IPS DF 4.7 (cell line): ENCODE measurements at regions not wholly inside any gene's neighbourhood (a gene's known extent, or its start where the extent isn't known, plus 50 kb on each side); places are given as distances from the start of the nearest gene placed in this dataset.
"Not testable (repeated sequence)": the region's sequence is repeated elsewhere in the genome, so short reads cannot be mapped to it uniquely, and the experiment has no call there.

Experiments
- DNase-seq: peaks from one replicate; pipeline ENCODE4 v3.0.0-alpha.2; 2013; ENCODE audit warnings: low spot score; ENCODE audit errors: extremely low read depth

DNA sequence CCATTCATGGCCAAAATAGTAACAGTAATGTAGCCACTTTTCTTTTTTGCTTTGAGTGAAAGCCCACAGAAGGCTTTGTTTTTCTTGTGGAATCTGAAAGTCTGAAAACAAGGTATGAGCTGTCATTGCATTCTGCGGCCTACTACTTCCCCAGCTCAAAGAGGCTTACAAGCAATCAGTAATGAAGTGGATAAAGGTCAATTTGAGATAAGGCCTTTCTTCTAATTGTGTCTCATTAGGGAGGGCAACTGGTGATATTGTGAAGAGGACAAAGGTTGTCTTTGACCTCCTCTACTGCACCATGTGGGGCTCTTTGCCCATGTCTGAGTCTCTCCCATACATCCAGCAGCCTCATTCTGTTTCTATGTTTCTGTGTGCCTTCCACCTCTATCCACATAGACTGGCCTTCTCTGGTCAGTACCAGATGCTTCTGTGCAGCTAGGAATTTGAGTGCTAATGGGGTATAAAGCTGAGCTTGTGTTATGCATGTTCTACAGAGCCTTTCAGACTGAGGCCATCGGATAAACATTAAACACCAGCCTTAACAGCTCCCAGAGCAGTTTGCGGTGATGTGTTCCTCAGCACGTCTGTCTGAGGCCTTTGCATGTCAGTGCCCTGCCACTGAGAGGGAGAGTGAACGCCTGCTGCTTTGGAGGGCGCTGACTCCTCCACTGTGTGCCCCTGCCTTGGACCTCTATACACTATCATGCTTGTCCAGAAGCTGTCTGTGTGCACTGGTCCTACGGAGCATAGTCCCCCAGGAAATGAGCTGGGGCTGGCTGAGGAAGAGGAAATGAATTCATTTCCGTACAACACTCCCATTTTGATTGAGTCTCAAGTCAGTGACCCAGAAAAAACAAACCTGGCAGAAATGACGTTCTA, 80.2 kb downstream of the SH2D1A start:
- no peak for DNase-seq

DNA sequence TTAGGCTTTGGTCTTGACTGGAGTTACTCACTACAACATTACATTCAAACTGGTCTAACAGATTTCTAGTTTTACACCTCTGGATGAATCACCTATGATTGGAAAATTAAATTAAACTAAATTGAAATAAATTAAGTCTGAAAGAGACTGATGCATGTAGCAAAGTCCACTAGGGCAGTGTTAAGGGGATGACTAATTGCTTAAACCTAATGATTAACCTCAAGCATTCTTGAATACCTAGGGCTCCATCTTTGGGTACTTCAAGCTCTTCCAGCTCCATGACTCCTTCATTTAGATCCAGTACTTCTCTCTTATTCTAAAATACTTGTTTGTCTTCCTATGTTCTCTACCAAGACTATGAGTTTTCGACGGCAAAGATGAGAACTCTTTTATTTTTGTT, 86.8 kb downstream of the SH2D1A start:
- DNase-seq, result no peak

DNA sequence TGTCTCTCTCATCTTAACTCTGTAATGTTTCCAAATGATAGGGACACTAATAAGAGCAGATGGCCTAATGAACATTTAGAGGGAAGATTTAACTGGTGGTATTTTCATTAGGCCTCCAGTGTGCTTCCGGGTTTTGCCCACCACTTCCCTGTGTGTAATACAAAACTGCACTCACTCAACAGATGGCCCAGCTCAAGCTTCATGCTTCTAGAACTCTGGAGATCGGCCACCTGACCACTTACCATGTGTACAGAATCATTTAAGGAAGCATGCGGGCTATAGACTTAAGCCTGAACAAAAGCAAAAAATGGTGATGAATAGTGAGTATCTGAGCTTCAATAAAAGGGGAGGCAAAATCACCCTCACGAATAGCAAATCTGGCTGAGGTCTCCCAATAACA, 89.3 kb downstream of the SH2D1A start:
- DNase-seq, result no peak

DNA sequence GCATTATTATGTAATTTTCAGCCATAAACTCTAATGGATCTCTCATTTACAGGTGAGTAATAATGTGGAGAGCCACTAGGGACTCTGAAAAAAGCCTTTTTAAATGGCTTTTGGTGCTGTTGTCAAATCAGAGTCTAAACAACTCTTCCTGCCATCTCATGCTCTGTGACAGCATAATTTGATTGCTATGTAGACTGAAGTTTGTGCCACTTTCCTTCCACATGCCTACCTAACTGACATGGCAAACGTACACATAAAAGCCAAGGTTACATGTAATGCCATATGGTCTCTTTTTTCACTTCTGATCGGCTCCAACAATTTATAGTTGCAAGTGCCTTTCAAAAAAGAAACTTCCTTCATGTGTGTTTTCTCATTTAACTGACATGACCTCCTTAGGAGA, 94.3 kb downstream of the SH2D1A start:
- no peak for DNase-seq

DNA sequence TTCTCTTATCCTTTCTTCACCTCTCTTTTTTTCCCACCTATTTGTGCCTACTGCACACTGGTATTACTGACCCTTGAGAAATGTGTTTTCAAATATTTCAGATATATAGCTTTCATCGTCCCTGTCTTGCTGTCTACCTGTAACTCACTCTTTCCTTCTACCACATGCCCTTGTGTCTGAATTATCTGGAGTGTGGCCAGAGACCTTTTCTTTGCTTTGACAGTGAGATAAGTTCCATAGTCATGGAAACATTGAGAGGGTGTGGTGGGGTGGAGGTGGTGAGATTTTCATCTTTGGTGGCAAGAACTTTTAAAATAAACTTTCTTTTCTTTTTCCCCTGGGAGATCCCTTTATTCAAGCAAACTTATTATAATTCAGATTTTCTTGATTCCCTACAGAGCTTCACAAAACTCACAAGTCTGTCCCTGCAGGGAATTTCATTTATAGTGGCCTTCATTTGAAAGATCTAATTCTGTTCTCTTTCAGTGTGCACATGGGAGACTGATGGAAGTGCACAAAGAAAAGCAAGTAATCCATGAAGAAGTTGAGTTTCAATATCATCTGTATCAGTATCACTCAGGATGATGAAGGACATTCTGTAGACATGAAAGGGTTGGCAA, 95.7 kb downstream of the SH2D1A start:
- no peak for DNase-seq

DNA sequence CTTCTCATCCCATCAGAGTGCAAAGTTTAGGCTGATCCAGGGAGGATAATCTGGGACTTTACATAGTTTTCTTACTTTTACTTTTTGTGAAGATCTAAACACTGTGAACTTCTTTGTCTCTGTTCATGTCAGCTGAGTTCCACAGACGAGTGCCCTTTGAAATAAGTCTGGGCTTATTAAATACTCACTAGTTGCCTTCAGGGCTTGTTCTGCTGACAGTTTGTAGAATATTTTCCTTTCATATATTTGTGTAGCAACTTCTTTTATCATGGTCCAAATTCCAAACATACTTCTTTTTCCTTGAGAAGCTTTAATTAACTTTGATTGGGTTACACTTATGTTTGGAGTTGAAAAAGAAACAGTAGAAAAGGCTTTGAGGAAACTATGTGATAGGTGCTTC, 109.6 kb downstream of the SH2D1A start:
- DNase-seq, result no peak

DNA sequence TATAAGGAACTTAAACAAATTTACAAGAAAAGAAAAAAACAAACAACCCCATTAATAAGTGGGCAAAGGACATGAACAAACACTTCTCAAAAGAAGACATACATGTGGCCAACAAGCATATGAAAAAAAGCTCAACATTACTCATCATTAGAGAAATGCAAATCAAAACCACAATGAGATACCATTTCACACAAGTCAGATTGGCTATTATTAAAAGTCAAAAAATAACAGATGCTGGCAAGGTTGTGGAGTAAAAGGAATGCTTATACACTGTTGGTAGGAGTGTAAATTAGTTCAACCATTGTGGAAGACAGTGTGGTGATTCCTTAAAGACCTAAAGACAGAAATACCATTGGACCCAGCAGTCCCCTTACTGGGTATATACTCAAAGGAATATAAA, 113.5 kb downstream of the SH2D1A start:
- DNase-seq, result not testable (repeated sequence)

DNA sequence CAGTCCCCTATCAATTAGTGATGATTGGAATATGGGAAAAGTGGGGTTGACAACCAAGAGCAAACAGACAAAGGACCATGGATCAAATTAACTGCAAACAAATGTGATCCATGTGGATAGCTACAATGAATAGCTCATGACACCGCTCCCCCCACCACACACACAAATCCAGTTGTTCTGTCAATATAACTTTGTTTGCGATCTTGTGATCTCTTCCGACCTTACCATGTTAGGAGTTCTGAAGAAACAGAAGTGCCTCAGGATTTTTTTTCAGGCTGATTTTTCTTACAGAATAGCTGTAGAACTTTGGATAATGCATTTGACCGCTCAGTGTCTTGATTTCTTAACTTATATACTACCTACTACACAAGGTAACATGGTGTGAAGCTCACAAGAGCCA, 116.6 kb downstream of the SH2D1A start:
- no peak for DNase-seq

DNA sequence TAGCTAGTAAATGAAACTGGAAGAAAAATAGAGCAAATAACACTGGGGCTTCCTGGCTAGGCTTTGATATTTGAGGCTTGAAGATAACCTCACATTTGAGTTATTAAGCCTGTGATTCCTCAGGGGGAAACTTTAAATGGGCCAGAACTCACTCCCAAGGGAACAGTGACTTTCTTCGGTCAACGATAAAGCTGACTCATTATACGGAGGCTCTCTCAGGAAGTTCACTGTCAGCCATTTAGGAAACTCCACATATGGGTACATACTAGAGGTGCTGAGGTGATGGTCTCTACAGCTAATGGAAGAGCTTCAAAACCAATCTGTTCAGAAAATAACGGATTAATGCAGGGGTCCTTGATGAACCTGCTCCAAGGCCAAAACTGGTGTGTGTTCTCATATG, 120.8 kb downstream of the SH2D1A start:
- no peak for DNase-seq

DNA sequence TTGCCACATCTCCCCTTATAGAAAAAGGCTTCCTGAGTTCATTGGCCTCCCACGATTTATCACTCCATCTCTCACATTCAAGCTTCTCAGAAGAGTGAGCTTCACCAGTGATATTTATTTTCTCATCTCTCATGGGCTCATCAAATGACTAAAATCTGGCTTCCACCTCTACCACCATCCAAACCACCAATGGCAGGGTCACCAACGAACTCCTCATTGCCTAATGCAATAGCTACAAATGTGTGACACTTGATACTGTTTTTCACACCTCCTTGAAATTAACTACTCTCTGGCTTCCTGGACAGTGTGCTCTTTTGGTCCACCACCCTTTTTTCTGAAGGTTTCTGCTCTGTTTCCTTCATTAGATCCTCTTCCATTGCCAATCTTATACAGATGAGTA, 129.0 kb downstream of the SH2D1A start:
- DNase-seq, result no peak

DNA sequence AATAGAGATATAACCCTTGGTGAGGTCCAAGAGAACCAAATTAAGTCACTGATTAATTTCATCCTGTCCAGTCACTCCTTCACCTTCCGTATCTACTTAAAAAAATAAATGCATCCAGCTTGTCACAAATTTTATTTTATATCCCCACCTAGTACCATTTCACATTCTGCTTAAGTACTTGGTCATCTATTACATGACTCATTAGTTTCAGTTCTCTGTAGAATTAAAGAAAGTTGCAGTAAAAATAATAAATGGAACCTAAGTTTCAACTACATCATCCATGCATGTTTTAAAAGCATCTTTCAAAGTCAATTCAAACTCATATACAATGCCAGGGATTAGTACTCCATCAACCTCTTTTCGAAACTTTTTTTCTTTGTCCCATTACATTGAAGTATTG, 130.2 kb downstream of the SH2D1A start:
- no peak for DNase-seq

DNA sequence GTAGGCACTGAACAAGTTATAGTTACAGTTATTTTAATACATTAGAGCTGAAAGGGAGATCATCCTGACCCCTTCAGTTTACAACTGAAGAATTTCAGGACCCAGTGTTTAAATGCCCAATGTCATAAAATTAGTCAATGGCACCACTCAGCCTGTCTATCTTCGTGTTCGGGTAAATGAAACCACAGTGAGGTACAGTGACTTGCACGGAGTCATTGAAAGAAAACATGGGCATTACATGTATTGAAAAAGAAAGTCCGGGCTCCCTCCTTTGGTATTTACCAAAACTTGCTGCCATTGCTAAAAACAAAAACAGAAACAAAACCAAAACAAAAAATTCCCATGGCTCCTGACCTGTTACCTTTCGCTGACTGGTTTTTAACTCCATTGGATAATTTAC, 131.7 kb downstream of the SH2D1A start:
- DNase-seq, result no peak

DNA sequence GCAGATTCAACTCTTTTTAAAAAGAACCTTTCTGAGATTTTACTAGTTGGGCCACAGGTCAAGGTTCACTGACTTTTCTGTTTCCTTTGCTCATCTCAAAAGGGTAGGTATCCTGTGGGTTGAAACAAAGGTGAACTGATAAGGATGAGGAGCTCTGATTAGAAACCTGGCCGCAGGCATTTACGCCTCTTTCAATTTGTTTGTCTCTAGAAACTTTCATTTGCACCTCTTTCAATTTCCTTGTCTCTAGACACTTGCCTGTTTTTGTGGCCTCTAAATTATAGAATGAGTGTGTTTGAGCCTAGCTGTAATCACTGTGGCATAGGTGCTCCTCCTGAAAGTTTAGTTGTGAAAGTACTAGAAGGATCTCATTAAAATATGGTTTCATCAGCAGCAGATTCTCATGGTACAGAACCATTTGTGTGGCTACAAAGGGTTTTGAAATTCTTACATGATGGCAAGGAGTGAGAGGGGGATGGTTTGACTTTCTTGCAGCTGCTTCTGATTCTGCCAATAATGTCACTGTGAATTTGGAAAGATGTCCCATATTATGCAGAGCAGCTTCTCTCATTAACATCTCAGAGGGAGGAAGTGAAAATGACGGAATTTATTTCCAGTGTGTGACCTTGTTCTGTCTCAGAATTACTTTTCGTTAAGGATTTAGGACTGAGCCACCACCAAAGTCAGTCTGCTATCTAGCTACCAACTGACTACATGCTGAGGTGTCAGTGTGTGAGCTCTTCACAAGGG, 142.2 kb downstream of the SH2D1A start:
- no peak for DNase-seq

DNA sequence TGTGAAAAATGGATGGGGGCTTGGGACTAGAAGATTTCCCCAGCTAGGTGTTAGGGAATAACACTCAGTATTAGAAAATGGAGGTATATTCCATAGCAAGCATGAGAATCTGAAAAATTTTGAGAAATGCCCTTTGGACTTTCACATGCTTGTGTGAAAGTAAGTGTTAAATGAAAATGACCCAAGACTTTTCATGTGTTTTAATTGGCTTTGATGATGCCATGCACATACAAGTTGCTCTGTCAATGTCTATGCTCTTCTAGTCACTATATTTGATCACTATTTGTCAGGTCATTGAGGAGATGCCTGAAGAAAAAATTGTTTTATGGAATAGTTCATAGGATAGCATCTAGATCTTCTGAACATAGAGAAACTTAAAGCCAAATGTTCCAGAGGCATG, 147.6 kb downstream of the SH2D1A start:
- DNase-seq, result no peak

DNA sequence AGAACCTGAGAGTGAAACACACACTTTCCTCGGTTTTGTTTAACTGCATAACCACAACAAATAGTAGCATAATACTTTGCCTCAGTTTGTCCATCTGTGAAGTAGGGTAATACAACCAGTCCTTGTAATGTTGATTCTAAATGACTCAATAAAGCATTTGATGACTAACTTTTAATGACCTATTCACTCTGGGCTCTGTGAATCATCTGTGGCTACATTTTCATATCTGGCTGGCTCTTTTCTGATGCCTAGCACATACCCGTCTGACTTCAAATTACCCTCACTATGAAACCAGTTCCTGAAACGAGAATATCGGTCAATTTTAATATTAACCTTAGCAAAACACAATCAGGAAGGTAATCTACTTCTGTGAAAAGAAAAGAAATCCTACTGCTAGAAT, 151.0 kb downstream of the SH2D1A start:
- DNase-seq, result no peak

DNA sequence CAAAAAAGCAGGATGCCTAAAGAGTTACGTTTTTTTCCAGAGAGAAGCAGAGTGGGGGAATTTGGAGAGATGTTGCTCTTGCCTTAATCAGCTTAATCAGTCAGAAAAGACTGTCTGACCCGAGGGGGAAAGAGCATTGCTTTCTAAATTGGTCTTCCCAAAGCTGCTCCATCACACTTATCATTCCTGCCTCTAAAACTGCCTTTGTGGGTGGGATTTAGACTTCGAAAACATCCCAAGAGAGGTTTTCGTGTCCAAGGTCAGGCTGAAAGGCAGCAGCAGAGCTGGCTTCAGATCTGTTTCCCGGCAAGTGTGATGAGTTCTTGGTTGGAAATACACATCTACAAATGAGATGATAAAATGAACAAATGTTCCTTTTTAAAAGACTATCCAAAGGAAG, 155.2 kb downstream of the SH2D1A start:
- no peak for DNase-seq

DNA sequence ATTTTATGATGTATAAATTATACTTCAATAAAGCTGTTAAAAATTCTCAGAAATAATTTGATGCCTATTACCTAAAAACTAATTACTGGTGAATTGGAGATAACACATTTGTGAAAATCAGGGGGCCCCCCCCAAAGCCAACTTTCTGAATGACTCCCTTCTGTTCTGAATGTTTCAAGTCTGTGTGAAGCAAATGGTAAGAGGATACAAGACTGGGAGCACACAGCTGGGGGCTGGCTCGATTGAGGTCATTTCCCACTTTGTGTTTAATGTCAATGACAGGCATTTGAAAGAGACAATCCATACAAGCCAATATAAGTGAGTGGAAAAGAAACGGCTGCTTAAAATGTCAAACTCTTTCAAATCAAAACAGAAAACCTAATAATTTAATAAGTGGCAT, 155.8 kb downstream of the SH2D1A start:
- DNase-seq, result no peak

DNA sequence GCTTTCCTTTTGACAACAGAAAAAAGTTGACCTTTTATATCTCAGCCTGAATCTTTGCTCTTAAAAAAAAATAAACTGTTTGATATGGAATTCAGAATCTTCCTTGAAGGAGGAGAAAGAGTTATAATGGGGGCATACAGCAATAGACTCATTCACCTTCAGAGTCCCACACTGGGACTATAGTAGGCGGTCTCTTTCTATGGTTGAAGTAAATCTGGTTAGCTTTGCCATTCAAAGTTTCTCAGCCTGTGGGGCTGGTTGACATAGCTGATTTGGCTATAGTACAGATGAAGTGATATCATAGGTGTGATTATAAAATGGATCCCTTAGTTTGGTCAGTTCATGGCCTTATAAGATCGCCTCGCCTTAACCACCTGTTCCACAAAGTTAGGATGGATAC, 156.2 kb downstream of the SH2D1A start:
- DNase-seq, result no peak

DNA sequence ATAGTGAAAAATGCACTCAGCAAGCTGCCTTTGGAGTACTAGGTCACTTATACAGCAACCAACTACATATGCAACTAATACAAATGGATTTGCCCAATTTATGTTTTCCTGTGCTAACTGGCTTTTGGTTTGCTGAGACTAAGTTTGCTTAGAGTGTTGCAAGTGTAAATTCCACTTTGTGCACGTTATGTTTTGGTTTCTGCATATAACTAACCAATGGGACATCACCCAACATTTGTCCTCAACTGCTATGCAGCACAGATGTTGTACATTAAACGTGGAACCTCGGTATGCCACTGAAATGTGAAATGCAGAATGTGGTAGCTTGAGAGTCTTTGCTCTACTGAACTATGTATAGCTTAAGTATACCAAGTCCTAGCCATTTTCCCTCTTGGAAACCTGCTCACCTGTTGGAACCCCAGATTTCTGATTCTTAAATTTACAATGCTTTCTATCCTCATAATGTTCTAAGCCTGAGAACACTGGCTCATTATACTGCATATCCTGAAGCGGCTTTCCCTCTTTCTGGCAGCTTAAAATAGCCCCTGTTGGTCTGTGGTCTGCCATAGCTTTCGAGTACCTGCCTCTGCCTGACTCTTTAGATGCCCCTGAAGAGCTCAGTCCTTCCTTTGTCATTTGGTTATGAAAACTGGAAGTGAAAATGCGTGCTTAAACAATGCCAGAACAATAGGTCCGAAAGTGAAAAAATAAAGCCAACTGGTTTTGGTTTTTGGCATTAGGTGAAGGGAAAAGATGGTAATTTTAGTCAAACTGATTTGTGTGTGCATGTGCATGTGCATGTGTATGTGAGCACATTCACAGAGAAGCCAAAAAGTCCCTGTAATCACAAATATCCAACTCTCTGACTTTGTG, 158.0 kb downstream of the SH2D1A start:
- DNase-seq, result no peak

DNA sequence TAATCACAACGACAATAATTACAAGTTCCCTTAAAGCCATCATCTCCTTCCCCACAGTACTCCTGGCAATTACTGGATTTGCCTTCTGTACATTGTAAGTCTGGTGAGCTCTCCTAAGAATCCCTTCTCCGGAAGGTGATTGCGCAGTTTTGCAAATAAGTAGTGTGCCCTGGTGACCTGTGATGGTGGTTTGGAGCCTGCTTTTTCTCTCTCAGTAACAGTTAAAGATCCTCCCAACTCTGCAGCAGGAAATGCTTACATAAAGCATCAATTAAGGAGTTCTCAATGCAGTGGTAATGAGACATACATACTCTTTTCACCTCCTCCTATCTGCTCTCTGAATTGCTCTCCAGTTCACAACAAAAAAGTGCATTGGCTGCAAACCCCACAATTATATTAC, 159.7 kb downstream of the SH2D1A start:
- no peak for DNase-seq

DNA sequence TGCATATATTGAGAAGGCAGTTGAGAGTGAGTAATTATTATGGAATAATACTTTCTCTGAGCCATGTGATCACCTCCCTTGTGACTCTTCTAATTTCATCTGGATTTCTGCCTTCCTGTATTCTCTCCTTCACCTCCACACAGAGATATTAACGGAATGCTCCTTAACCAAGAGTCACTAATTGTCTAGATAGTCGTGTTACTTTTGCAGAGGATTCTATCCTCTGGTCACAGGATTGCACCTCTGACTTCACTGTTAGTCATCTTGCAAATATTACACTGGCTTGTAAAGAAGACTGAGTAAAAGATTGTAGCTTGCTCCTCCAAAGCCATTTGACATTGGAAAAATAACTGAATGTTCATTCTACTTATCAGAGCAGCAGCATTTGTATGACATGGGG, 160.9 kb downstream of the SH2D1A start:
- no peak for DNase-seq
